ENCODE measurements at regions not wholly inside any gene's neighbourhood (a gene's known extent, or its start where the extent isn't known, plus 50 kb on each side); places are given as distances from the start of the nearest gene placed in this dataset.

DNA sequence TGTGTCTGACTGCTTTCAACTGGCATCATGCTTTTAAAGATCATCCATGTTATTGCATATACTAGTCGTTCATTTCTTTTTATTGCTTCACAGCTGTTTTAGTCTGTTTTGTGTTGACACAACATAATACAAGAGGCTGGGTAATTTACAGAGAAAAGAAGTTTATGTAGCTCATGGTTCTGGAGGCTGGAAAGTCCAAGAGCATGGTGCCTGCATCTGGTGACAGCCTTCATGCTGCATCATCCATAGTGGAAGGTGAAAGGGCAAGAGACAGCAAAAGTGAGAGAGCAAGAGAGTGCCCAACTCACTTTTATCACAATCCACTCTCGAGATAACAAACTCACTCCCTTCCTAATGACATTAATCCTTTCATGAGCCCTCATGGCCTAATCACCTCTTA lies 198.4 kb downstream of the NSG2 start:
- H3K27ac Mint-ChIP-seq = no peak overlapping the region
- peaks cover 7% of the 10 kb centered on the region for H3K27me3 Mint-ChIP-seq
- TF ChIP-seq, protein P1, sequence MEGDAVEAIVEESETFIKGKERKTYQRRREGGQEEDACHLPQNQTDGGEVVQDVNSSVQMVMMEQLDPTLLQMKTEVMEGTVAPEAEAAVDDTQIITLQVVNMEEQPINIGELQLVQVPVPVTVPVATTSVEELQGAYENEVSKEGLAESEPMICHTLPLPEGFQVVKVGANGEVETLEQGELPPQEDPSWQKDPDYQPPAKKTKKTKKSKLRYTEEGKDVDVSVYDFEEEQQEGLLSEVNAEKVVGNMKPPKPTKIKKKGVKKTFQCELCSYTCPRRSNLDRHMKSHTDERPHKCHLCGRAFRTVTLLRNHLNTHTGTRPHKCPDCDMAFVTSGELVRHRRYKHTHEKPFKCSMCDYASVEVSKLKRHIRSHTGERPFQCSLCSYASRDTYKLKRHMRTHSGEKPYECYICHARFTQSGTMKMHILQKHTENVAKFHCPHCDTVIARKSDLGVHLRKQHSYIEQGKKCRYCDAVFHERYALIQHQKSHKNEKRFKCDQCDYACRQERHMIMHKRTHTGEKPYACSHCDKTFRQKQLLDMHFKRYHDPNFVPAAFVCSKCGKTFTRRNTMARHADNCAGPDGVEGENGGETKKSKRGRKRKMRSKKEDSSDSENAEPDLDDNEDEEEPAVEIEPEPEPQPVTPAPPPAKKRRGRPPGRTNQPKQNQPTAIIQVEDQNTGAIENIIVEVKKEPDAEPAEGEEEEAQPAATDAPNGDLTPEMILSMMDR (conservative IDR thresholded peaks at IDR 0.05) = no peak
- DNase-seq (ENCODE audit: extremely low spot score, unreplicated experiment) = no peak
- no peak overlapping the region for H3K4me3 Mint-ChIP-seq
- H3K4me1 Mint-ChIP-seq (ENCODE audit: unreplicated experiment) = no peaks in the 10 kb centered on the region
- no peaks in the 10 kb centered on the region for H3K36me3 Mint-ChIP-seq
- H3K9me3 Mint-ChIP-seq = no peaks in the 10 kb centered on the region

DNA sequence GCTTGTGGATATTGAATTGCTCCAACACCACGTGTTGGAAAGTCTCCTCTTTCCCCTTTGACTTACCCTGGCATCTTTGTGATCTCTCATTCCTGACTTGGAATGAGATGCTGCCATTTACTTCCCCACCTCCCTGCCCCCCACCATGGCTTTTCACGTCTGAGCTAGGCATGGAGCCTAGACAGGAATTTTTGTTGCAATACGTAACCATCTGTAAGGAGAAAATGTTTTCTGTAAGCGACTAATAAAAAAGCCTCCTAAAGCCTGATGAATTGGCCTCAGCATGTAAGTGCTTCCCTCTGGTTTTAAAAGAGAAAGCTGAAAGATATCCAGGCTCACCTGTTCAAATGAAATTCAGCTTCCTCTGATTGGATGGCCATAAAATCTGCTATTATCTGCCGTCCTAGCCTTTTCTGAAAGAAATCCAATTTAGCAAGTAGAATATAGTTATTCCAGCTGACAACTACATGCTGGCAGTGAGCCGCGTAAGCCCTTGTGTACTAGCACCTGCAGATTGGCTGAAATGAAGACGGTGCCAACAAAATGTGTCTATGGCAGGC lies 200.1 kb downstream of the NSG2 start:
- Mint-ChIP-seq H3K27ac (no peak overlapping the region), H3K27me3 (peaks cover 7% of the 10 kb centered on the region), H3K4me3 (no peak overlapping the region), H3K4me1 (ENCODE audit: unreplicated experiment) (no peaks in the 10 kb centered on the region), H3K9me3 (no peaks in the 10 kb centered on the region), H3K36me3 (no peaks in the 10 kb centered on the region)
- DNase-seq (ENCODE audit: extremely low spot score, unreplicated experiment) = no peak
- TF ChIP-seq, protein P1 (conservative IDR thresholded peaks at IDR 0.05) = no peak

DNA sequence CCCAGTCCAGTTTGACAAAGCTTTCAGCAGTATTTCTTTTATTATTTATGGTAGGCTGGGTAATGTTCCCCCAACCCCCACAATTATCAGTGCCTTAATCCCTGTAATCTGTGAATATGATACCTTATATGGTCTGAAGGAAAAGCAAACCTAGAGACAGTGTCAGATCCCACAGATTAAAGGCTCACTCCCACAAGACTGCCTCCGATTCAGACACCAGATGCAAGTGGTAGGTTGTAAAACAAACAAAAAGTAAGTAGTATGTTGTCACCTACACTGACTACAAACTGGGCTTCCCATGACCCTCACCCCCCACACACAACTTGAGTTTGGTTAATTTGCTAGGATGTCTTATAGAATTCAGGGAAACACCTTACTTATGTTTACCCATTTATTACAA lies 201.2 kb downstream of the NSG2 start:
- TF ChIP-seq, protein P1 (conservative IDR thresholded peaks at IDR 0.05) = no peak
- H3K4me3 Mint-ChIP-seq = no peak overlapping the region
- no peaks in the 10 kb centered on the region for H3K9me3 Mint-ChIP-seq
- H3K27me3 Mint-ChIP-seq = peaks cover 7% of the 10 kb centered on the region
- no peak overlapping the region for H3K27ac Mint-ChIP-seq
- DNase-seq (ENCODE audit: extremely low spot score, unreplicated experiment) = no peak
- no peaks in the 10 kb centered on the region for H3K36me3 Mint-ChIP-seq
- no peaks in the 10 kb centered on the region for H3K4me1 Mint-ChIP-seq (ENCODE audit: unreplicated experiment)

DNA sequence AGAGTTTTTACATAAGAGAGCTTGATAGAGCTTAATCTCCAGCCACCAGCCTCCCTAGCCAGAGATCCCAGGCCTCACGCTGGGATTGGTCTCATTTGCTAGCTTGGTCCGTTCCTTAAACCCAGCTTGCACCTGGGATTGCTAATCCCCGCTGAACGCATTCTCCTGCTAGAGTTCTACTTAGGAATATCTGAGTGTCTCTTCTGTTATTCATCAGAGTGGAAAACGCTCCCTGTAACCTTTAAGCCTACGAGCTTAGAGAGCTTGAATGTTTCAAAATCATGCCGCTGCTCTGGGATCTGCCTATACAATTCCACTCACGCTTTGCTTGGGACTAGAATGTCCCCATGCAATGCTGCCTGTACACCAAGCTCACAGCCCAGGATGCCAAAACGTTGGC lies 201.8 kb downstream of the NSG2 start:
- Mint-ChIP-seq H3K27ac (no peak overlapping the region), H3K4me3 (no peak overlapping the region), H3K4me1 (ENCODE audit: unreplicated experiment) (no peaks in the 10 kb centered on the region), H3K9me3 (no peaks in the 10 kb centered on the region), H3K36me3 (no peaks in the 10 kb centered on the region), H3K27me3 (peaks cover 7% of the 10 kb centered on the region)
- TF ChIP-seq, protein P1 (conservative IDR thresholded peaks at IDR 0.05) = no peak
- DNase-seq (ENCODE audit: extremely low spot score, unreplicated experiment) = no peak

DNA sequence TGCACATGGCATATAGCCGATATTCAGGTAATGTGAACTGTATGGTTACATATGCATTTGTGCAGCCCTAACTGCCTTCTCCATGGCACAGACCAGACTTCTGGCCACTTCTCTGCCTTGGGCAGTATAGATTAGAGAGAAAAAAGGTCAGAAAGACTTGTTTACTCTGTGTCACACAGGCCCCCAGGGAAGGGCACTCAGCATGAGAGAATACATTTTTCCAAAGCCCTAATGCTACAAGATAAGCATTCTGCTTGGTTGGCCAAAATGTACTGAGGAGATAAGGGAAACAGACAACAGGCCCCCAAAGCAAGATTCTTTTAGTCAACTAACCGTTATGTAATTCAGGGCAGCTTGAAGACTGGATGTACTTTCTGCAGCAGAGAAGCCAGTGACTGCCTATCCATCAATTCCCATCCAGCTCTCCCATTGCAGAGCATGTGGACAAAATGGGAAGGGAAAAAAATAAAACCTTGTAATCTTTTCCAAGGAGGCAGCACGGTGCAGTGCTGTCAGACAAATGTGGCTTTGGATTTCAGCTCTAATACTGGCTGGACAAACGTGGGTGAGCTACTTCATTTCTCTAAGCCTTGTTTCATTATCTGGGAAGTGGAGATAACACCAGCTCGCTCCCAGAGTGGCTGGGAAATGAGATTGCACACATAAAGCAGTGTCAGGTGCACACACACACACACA lies 205.9 kb downstream of the NSG2 start:
- Mint-ChIP-seq H3K4me3 (no peak overlapping the region), H3K4me1 (ENCODE audit: unreplicated experiment) (no peaks in the 10 kb centered on the region), H3K36me3 (no peaks in the 10 kb centered on the region), H3K27ac (no peak overlapping the region), H3K27me3 (peaks cover 4% of the 10 kb centered on the region), H3K9me3 (no peaks in the 10 kb centered on the region)
- DNase-seq (ENCODE audit: extremely low spot score, unreplicated experiment) = no peak
- TF ChIP-seq, protein P1 (conservative IDR thresholded peaks at IDR 0.05) = no peak
